ENCODE measurements at regions not wholly inside any gene's neighbourhood (a gene's known extent, or its start where the extent isn't known, plus 50 kb on each side); places are given as distances from the start of the nearest gene placed in this dataset.

- TF ChIP-seq ZFP36L2 (CRISPR knock-in tag; IDR thresholded peaks at IDR 0.05) (no peak), CREM (IDR thresholded peaks at IDR 0.05) (no peak), CREM (CRISPR knock-in tag; IDR thresholded peaks at IDR 0.05) (no peak), NFATC3 (CRISPR knock-in tag; IDR thresholded peaks at IDR 0.05) (no peak), SMAD3 (CRISPR knock-in tag; IDR thresholded peaks at IDR 0.05) (no peak), TMF1 (CRISPR knock-in tag; IDR thresholded peaks at IDR 0.05; ENCODE audit: low read depth) (no peak), GABPB1 (CRISPR knock-in tag; IDR thresholded peaks at IDR 0.05) (no peak)
Measured at GRCh38 chr13:31964168-31964567, 67.4 kb upstream of the FRY start (continued).

- Histone ChIP-seq H3K4me2 (ENCODE audit: low read depth, low read length) (no peak overlapping the region), H3K9ac (ENCODE audit: insufficient read depth, low read depth, low read length) (no peak overlapping the region), H3K9me3 (ENCODE audit: low read length) (no peaks in the 10 kb centered on the region), H4K20me1 (ENCODE audit: insufficient read depth, low read length) (no peaks in the 10 kb centered on the region), H2AFZ (ENCODE audit: low read length) (no peak overlapping the region), H3K36me3 (replicated peaks in 1 of 2; ENCODE audit: control insufficient read depth in 1 of 2, insufficient read depth in 2 of 2, low read length in 2 of 2) (no peaks in the 10 kb centered on the region), H3K4me3 (replicated peaks in 1 of 3; ENCODE audit: insufficient read depth in 1 of 3, low read depth in 2 of 3, low read length in 3 of 3) (no peak overlapping the region), H3K27ac (ENCODE audit: extremely low read length, insufficient read depth, low read length) (no peak overlapping the region), H3K27me3 (ENCODE audit: control insufficient read depth in 1 of 2, insufficient read depth in 2 of 2, low read length in 2 of 2) (no peaks in the 10 kb centered on the region), H3K79me2 (ENCODE audit: insufficient read depth, low read length) (no peaks in the 10 kb centered on the region), H3K4me1 (ENCODE audit: insufficient read depth, low read length) (no peaks in the 10 kb centered on the region)
- no peak for ATAC-seq
- DNase-seq (ENCODE audit: low spot score): no peak
- CTCF ChIA-PET (ENCODE audit: low intra/inter-chr PET ratio, low total read pairs): no interaction called here
- intact Hi-C loops (cut with micrococcal nuclease; ENCODE audit: unreplicated experiment): no loop called here
- 0% methylated on average over 3 of the region's 3 CpGs for WGBS (ENCODE audit: low lambda C conversion rate)
- FAIRE-seq: no peak
- in situ Hi-C loops (cut with HindIII; ENCODE audit: extremely low pct_ligation_motif_present, low pct_unique_long_range_greater_than_20kb): no loop called here
- POLR2A ChIA-PET: no interaction called here
- BruUV-seq (replicated peaks): no TSS peak
- TF ChIP-seq PAX8 (CRISPR knock-in tag; IDR thresholded peaks at IDR 0.05; ENCODE audit: borderline replicate concordance) (no peak), ATF7 (IDR thresholded peaks at IDR 0.05) (no peak), ATF7 (CRISPR knock-in tag; IDR thresholded peaks at IDR 0.05) (no peak), ZNF629 (CRISPR knock-in tag; conservative IDR thresholded peaks at IDR 0.05) (no peak), ZNF891 (CRISPR knock-in tag; IDR thresholded peaks at IDR 0.05) (no peak), KAT7 (CRISPR knock-in tag; IDR thresholded peaks at IDR 0.05; ENCODE audit: borderline replicate concordance) (no peak), ZNF576 (CRISPR knock-in tag; IDR thresholded peaks at IDR 0.05) (no peak), CHD2 (IDR thresholded peaks at IDR 0.05; ENCODE audit: low read depth, low read length) (no peak), DMAP1 (CRISPR knock-in tag; IDR thresholded peaks at IDR 0.05) (no peak), ZMAT3 (CRISPR knock-in tag; conservative IDR thresholded peaks at IDR 0.05) (no peak), CEBPZ (IDR thresholded peaks at IDR 0.05; ENCODE audit: low read length) (no peak), MLX (CRISPR knock-in tag; IDR thresholded peaks at IDR 0.05) (no peak), ZNF33A (CRISPR knock-in tag; IDR thresholded peaks at IDR 0.05; ENCODE audit: borderline replicate concordance) (no peak), HMGA1 (CRISPR knock-in tag; conservative IDR thresholded peaks at IDR 0.05) (no peak), ZNF564 (CRISPR knock-in tag; IDR thresholded peaks at IDR 0.05) (no peak)
Measured at GRCh38 chr13:31965361-31966066, 66.1 kb upstream of the FRY start.
